Stimulated activated CD4-positive, alpha-beta T cell treated with anti-CD3 and anti-CD28 coated beads, Interleukin-4, amount 100 ng/mL, for 4 hours (primary cell): ENCODE measurements at regions not wholly inside any gene's neighbourhood (a gene's known extent, or its start where the extent isn't known, plus 50 kb on each side); places are given as distances from the start of the nearest gene placed in this dataset.
"Not testable (repeated sequence)": the region's sequence is repeated elsewhere in the genome, so short reads cannot be mapped to it uniquely, and the experiment has no call there.

ENCODE experiments used
- DNase-seq, 2 experiments: peaks; one replicate each; pipeline ENCODE4 v3.0.0-alpha.2; 2020

GRCh38 chr3:159052494-159052893, 250.6 kb downstream of the MFSD1 start:
- DNase-seq = not testable (repeated sequence)

GRCh38 chr3:159057621-159058020, 255.8 kb downstream of the MFSD1 start:
- no peak for DNase-seq

GRCh38 chr3:159058859-159059258, 257.0 kb downstream of the MFSD1 start:
- no peak for DNase-seq

GRCh38 chr3:159059395-159059794, 257.5 kb downstream of the MFSD1 start:
- DNase-seq = no peak

GRCh38 chr3:159062734-159063410, 261.0 kb downstream of the MFSD1 start:
- DNase-seq = no peak

- DNase-seq = no peak
These were observed 267.2 kb downstream of the MFSD1 start, which contains the start of gene IQCJ for GRCh38 chr3:159069091-159069490. Gene IQCJ, plus strand, starts transcription at chr3:159069319.

GRCh38 chr3:159069866-159070425, 268.1 kb downstream of the MFSD1 start:
- DNase-seq = no peak

- DNase-seq = no peak
These were observed 273.2 kb downstream of the MFSD1 start for GRCh38 chr3:159074756-159075701.

- no peak for DNase-seq
These were observed 276.0 kb downstream of the MFSD1 start for GRCh38 chr3:159077860-159078259.

GRCh38 chr3:159080256-159080655, 278.4 kb downstream of the MFSD1 start:
- DNase-seq = no peak

- DNase-seq = no peak
These were observed 279.0 kb downstream of the MFSD1 start for GRCh38 chr3:159080821-159081220.

GRCh38 chr3:159082519-159082918, 280.7 kb downstream of the MFSD1 start:
- no peak for DNase-seq

GRCh38 chr3:159091936-159092335, 290.1 kb downstream of the MFSD1 start:
- no peak for DNase-seq

GRCh38 chr3:159102001-159102400, 300.1 kb downstream of the MFSD1 start:
- DNase-seq = no peak

GRCh38 chr3:159112724-159113123, 310.9 kb downstream of the MFSD1 start:
- DNase-seq = no peak

- DNase-seq = no peak
These were observed 311.5 kb downstream of the MFSD1 start for GRCh38 chr3:159113221-159113875.

- no peak for DNase-seq
These were observed 312.7 kb downstream of the MFSD1 start for GRCh38 chr3:159114582-159114981.

- DNase-seq = no peak
These were observed 322.0 kb downstream of the MFSD1 start for GRCh38 chr3:159123877-159124276.

- DNase-seq = no peak
These were observed 324.6 kb downstream of the MFSD1 start for GRCh38 chr3:159126261-159127020.

- no peak for DNase-seq
These were observed 325.2 kb downstream of the MFSD1 start for GRCh38 chr3:159127021-159127392.

GRCh38 chr3:159128628-159129027, 326.8 kb downstream of the MFSD1 start:
- no peak for DNase-seq

- no peak for DNase-seq
These were observed 328.3 kb downstream of the MFSD1 start for GRCh38 chr3:159130108-159130507.
